Peyer's patch (tissue), 4 donors: ENCODE measurements at regions not wholly inside any gene's neighbourhood (a gene's known extent, or its start where the extent isn't known, plus 50 kb on each side); places are given as distances from the start of the nearest gene placed in this dataset.

Source experiments
- DNase-seq, 3 donors: peaks; one replicate each; pipeline ENCODE4 v3.0.0-alpha.2; 2017 to 2019
- H3K27ac ChIP-seq, 4 donors: fragments of 200-600 bp; sonication (generic); one replicate each; pipeline ENCODE4 v1.5.1; 2016 to 2019
- H3K27me3 ChIP-seq, 2 donors: fragments of 200-600 bp; sonication (generic); one replicate each; pipeline ENCODE4 v1.5.1; 2019
- H3K36me3 ChIP-seq, 3 donors: fragments of 200-600 bp; sonication (generic); one replicate each; pipeline ENCODE4 v1.5.1; 2016 to 2019
- H3K4me1 ChIP-seq, 4 donors: fragments of 200-600 bp; sonication (generic); one replicate each; pipeline ENCODE4 v1.5.1; 2016 to 2019
- H3K4me3 ChIP-seq, 4 donors: fragments of 200-600 bp; sonication (generic); 1 replicate in 3 of 4; 2 replicates in 1 of 4; pipeline ENCODE4 v1.5.1; 2016 to 2019; ENCODE audit warnings: mild to moderate bottlenecking in 1 of 4
- H3K9me3 ChIP-seq, 4 donors: fragments of 200-600 bp; sonication (generic); one replicate each; pipeline ENCODE4 v1.5.1; 2016 to 2019; ENCODE audit warnings: mild to moderate bottlenecking in 1 of 4
- CTCF ChIP-seq, 6 experiments: fragments of 450-650 bp in 4 of 6; fragments of 200-600 bp in 2 of 6; sonication (generic) in 1 of 6; IDR thresholded peaks; one replicate each; pipeline ENCODE4 v1.5.1; 2017 to 2019; ENCODE audit warnings: antibody characterized with exemption in 6 of 6, mild to moderate bottlenecking in 3 of 6, moderate library complexity in 1 of 6
- POLR2A ChIP-seq, 2 donors: fragments of 450-650 bp; IDR thresholded peaks; one replicate each; pipeline ENCODE4 v1.5.1; 2017; ENCODE audit warnings: antibody characterized with exemption in 2 of 2, mild to moderate bottlenecking in 2 of 2, moderate library complexity in 2 of 2

DNA sequence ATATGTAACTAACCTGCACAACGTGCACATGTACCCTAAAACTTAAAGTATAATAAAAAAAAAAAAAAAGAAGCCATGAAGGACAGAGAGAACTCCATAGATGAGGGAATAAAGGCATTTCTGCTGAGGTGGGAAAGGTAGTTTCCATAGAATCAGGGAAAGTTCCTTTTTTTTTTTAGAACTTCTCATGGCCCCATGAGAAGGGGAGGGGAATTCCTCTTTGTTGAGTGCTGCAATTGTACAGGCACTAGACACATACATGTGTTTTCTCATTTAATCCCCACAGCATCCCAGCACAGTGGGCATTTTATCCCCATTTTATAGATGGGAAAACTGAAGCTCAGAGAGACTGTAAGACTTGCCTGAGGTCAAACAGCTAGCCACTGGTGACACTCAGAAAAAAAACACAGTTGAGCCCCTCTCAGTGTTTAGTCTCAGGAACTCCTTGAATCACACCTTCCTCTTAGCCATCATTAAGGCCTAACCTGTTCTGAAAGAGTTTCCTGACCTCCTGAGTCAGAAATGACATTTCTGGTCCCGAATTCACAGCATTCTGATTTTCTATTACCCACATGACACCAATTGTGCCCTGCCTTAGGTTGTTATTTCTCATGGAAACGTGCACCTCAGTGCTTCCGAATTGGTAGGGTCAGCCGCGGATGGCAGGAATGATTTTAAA, 189.3 kb upstream of the G2E3 start:
- Histone ChIP-seq H3K36me3 (no peaks in the 10 kb centered on the region), H3K9me3 (no peaks in the 10 kb centered on the region), H3K4me3 (no peak overlapping the region), H3K4me1 (no peaks in the 10 kb centered on the region), H3K27ac (no peak overlapping the region), H3K27me3 (no peaks in the 10 kb centered on the region)
- DNase-seq = no peak
- no peak for TF ChIP-seq CTCF (IDR thresholded peaks at IDR 0.05)
- no peak for TF ChIP-seq POLR2A (IDR thresholded peaks at IDR 0.05)

- Histone ChIP-seq H3K27me3 (no peaks in the 10 kb centered on the region), H3K4me1 (no peaks in the 10 kb centered on the region), H3K9me3 (no peaks in the 10 kb centered on the region), H3K36me3 (no peaks in the 10 kb centered on the region), H3K27ac (no peak overlapping the region), H3K4me3 (no peak overlapping the region)
- TF ChIP-seq POLR2A (IDR thresholded peaks at IDR 0.05) = no peak
- no peak for DNase-seq
Observed at GRCh38 chr14:30373053-30373452, 185.9 kb upstream of the G2E3 start.

- no peak overlapping the region for H3K4me3 ChIP-seq
- no peaks in the 10 kb centered on the region for H3K4me1 ChIP-seq
- H3K27me3 ChIP-seq = no peaks in the 10 kb centered on the region
- H3K36me3 ChIP-seq = no peaks in the 10 kb centered on the region
- DNase-seq = no peak
- H3K27ac ChIP-seq = no peak overlapping the region
- no peaks in the 10 kb centered on the region for H3K9me3 ChIP-seq
- TF ChIP-seq CTCF (IDR thresholded peaks at IDR 0.05) (no peak), POLR2A (IDR thresholded peaks at IDR 0.05) (no peak)
Observed at GRCh38 chr14:30373526-30373925, 185.4 kb upstream of the G2E3 start.

- Histone ChIP-seq H3K27me3 (no peaks in the 10 kb centered on the region), H3K36me3 (no peaks in the 10 kb centered on the region), H3K9me3 (no peaks in the 10 kb centered on the region), H3K4me3 (no peak overlapping the region), H3K4me1 (no peaks in the 10 kb centered on the region), H3K27ac (no peak overlapping the region)
- peak in 4 of 6 experiments; percentile 60 to 72 (median 62) for TF ChIP-seq CTCF (IDR thresholded peaks at IDR 0.05)
- no peak for TF ChIP-seq POLR2A (IDR thresholded peaks at IDR 0.05)
- peak; percentile 25 to 79 (median 62) for DNase-seq
Observed at GRCh38 chr14:30375296-30375892, 183.6 kb upstream of the G2E3 start.

DNA sequence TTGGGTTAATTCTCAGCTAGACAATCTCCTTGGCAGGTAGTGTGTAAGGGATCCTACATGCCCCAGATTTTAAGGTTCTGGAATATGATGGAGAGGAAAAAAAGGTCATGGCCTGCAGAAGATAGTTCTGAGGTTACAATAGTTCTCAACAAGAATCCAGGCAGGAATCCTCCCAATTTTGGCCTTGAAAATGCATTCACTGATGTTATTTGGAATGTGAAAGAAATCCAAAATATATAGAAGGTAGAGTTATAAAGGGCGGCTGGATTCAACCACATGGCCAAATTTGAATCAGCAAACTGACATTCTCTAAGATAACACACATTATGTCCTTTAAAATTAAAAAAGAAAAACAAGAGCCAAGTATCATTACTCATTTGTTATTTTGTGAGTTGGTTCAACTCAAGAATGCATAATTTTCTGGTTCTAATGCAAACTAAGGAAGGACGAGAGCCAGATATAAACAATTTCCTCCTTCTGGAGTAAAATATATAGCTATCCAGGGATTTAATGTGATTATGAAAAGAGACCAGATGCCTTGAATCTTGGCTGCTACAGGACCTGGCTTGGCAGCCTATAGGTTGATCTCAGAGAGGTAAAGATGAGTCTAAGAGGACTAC, 177.0 kb upstream of the G2E3 start:
- Histone ChIP-seq H3K4me1 (no peaks in the 10 kb centered on the region), H3K27me3 (no peaks in the 10 kb centered on the region), H3K36me3 (no peaks in the 10 kb centered on the region), H3K9me3 (no peaks in the 10 kb centered on the region), H3K4me3 (no peak overlapping the region), H3K27ac (no peak overlapping the region)
- TF ChIP-seq CTCF (IDR thresholded peaks at IDR 0.05) = no peak
- no peak for TF ChIP-seq POLR2A (IDR thresholded peaks at IDR 0.05)
- DNase-seq = no peak

DNA sequence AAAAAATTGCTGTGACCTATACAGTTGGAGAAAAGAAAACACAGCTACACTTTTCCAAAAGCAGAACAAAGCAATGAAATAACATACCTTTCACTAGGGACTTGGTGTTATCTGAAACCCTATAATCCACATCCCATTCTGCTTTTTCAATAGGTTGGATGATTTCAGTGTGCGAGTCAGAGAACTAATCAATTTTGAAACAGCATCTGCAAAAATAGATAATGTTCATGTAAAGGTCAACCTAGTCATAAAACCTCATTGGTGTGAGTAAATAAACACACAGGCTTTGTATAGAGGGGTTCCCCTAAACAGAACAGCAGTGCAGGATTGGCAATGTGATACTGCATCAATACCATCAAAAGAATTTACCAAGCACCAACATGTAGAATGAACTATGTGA, 173.0 kb upstream of the G2E3 start:
- DNase-seq = no peak
- H3K4me1 ChIP-seq = no peaks in the 10 kb centered on the region
- no peaks in the 10 kb centered on the region for H3K27me3 ChIP-seq
- H3K4me3 ChIP-seq = no peak overlapping the region
- H3K27ac ChIP-seq = no peak overlapping the region
- H3K36me3 ChIP-seq = no peaks in the 10 kb centered on the region
- TF ChIP-seq CTCF (IDR thresholded peaks at IDR 0.05) = no peak
- no peak for TF ChIP-seq POLR2A (IDR thresholded peaks at IDR 0.05)
- H3K9me3 ChIP-seq = no peaks in the 10 kb centered on the region
